ENCODE measurements at regions not wholly inside any gene's neighbourhood (a gene's known extent, or its start where the extent isn't known, plus 50 kb on each side); places are given as distances from the start of the nearest gene placed in this dataset.
A peak's percentile ranks its signal among the peaks of the same experiment; 100 is the strongest.

- no peaks in the 10 kb centered on the region for H3K9me3 ChIP-seq
- no peaks in the 10 kb centered on the region for H3K4me1 ChIP-seq
- H3K27ac ChIP-seq: no peak overlapping the region
- DNase-seq (no peak), ATAC-seq (no peak)
- no peaks in the 10 kb centered on the region for H3K36me3 ChIP-seq
- TF ChIP-seq CTCF (IDR thresholded peaks at IDR 0.05): no peak
- no peaks in the 10 kb centered on the region for H3K27me3 ChIP-seq (ENCODE audit: low read depth)
- no peak overlapping the region for H3K4me3 ChIP-seq
- intact Hi-C loops (cut with DNase I): no loop called here
These were observed 77.6 kb upstream of the IPO5 start for GRCh38 chr13:97875911-97876310.

- H3K4me3 ChIP-seq: no peak overlapping the region
- no peaks in the 10 kb centered on the region for H3K27me3 ChIP-seq (ENCODE audit: low read depth)
These were observed 74.8 kb upstream of the IPO5 start for GRCh38 chr13:97878431-97879375.

GRCh38 chr13:97879646-97880310 lies 73.7 kb upstream of the IPO5 start:
- Histone ChIP-seq H3K27me3 (ENCODE audit: low read depth) (no peaks in the 10 kb centered on the region), H3K4me1 (no peaks in the 10 kb centered on the region), H3K4me3 (no peak overlapping the region), H3K9me3 (no peaks in the 10 kb centered on the region), H3K36me3 (no peaks in the 10 kb centered on the region), H3K27ac (no peak overlapping the region)
- no peak for TF ChIP-seq CTCF (IDR thresholded peaks at IDR 0.05)
- DNase-seq (no peak), ATAC-seq (no peak)
- intact Hi-C loops (cut with DNase I): no loop called here

More at GRCh38 chr13:97878431-97879375, 74.8 kb upstream of the IPO5 start:
- H3K27ac ChIP-seq: no peak overlapping the region
- H3K4me1 ChIP-seq: no peaks in the 10 kb centered on the region
- ATAC-seq (peak in 1 of 2 donors; percentile 39), DNase-seq (no peak)
- intact Hi-C loops (cut with DNase I): no loop called here
- no peak for TF ChIP-seq CTCF (IDR thresholded peaks at IDR 0.05)
- no peaks in the 10 kb centered on the region for H3K36me3 ChIP-seq
- H3K9me3 ChIP-seq: no peaks in the 10 kb centered on the region

- Histone ChIP-seq H3K27me3 (ENCODE audit: low read depth) (no peaks in the 10 kb centered on the region), H3K4me3 (no peak overlapping the region), H3K36me3 (no peaks in the 10 kb centered on the region), H3K4me1 (no peaks in the 10 kb centered on the region), H3K9me3 (no peaks in the 10 kb centered on the region), H3K27ac (no peak overlapping the region)
- DNase-seq (no peak), ATAC-seq (no peak)
- intact Hi-C loops (cut with DNase I): no loop called here
- no peak for TF ChIP-seq CTCF (IDR thresholded peaks at IDR 0.05)
These were observed 73.2 kb upstream of the IPO5 start for GRCh38 chr13:97880311-97880675.

- DNase-seq (no peak), ATAC-seq (no peak)
- no peaks in the 10 kb centered on the region for H3K27me3 ChIP-seq (ENCODE audit: low read depth)
- H3K9me3 ChIP-seq: no peaks in the 10 kb centered on the region
- H3K27ac ChIP-seq: no peak overlapping the region
- intact Hi-C loops (cut with DNase I): no loop called here
- H3K36me3 ChIP-seq: no peaks in the 10 kb centered on the region
- no peak for TF ChIP-seq CTCF (IDR thresholded peaks at IDR 0.05)
- no peak overlapping the region for H3K4me3 ChIP-seq
- no peaks in the 10 kb centered on the region for H3K4me1 ChIP-seq
These were observed 71.9 kb upstream of the IPO5 start for GRCh38 chr13:97881556-97881955.

All from lower lobe of right lung (tissue), 2 donors.